DOHH2 (cell line): ENCODE measurements at regions not wholly inside any gene's neighbourhood (a gene's known extent, or its start where the extent isn't known, plus 50 kb on each side); places are given as distances from the start of the nearest gene placed in this dataset.

ENCODE experiments used
- EZH2phosphoT487 ChIP-seq: fragments of 200-600 bp; sonication (generic); IDR thresholded peaks from 2 replicates; pipeline ENCODE4 v1.6.1; 2017; ENCODE audit warnings: borderline replicate concordance, mild to moderate bottlenecking, antibody characterized with exemption, low read length, moderate library complexity, mixed read lengths
- TF ChIP-seq, protein P1 (sequence below): fragments of 200-600 bp; sonication (generic); IDR thresholded peaks from one replicate; pipeline ENCODE4 v1.5.1; 2014; ENCODE audit warnings: antibody characterized with exemption, mild to moderate bottlenecking, low read depth, low read length; ENCODE audit not compliant: poor library complexity, severe bottlenecking

DNA sequence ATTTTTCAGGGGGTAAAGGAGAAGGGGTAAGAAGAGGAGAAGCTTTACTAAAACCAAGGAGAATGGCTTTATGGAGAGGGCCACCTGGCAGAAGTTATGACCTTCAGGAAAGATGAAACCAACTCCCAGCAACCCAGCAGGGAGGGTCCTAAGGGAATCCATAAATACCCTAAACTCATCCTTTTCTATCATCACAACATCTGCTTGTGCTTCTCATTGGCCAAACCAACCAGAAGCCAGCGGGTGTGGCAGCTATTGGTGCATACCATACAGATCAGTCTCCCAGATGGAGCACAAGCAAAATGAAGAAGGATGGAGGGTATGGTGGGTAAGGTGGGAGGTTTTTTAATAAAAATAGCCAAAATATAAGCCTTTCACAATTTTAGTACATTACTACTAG is 58.5 kb upstream of the ARSJ start:
- TF ChIP-seq, protein P1, sequence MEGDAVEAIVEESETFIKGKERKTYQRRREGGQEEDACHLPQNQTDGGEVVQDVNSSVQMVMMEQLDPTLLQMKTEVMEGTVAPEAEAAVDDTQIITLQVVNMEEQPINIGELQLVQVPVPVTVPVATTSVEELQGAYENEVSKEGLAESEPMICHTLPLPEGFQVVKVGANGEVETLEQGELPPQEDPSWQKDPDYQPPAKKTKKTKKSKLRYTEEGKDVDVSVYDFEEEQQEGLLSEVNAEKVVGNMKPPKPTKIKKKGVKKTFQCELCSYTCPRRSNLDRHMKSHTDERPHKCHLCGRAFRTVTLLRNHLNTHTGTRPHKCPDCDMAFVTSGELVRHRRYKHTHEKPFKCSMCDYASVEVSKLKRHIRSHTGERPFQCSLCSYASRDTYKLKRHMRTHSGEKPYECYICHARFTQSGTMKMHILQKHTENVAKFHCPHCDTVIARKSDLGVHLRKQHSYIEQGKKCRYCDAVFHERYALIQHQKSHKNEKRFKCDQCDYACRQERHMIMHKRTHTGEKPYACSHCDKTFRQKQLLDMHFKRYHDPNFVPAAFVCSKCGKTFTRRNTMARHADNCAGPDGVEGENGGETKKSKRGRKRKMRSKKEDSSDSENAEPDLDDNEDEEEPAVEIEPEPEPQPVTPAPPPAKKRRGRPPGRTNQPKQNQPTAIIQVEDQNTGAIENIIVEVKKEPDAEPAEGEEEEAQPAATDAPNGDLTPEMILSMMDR, result no peak
- no peak for TF ChIP-seq EZH2phosphoT487
